WTC11 (cell line): ENCODE measurements at regions not wholly inside any gene's neighbourhood (a gene's known extent, or its start where the extent isn't known, plus 50 kb on each side); places are given as distances from the start of the nearest gene placed in this dataset.
A peak's percentile ranks its signal among the peaks of the same experiment; 100 is the strongest.

Source experiments
- AFF4 ChIP-seq: sonication (generic); formaldehyde crosslinking; IDR thresholded peaks from 2 replicates; pipeline ENCODE4 v1.8.1; 2023; ENCODE audit warnings: mild to moderate bottlenecking, missing genetic modification reagents, borderline replicate concordance
- CTCF ChIP-seq: fragments of 200-600 bp; IDR thresholded peaks from 2 replicates; pipeline ENCODE4 v1.8.0; 2022; ENCODE audit warnings: antibody characterized with exemption
- E2F4 ChIP-seq: sonication (generic); formaldehyde crosslinking; IDR thresholded peaks from 2 replicates; pipeline ENCODE4 v1.8.1; 2022; ENCODE audit warnings: low read depth, mild to moderate bottlenecking, moderate library complexity, missing genetic modification reagents, borderline replicate concordance
- NR2C2 ChIP-seq: sonication (generic); formaldehyde crosslinking; IDR thresholded peaks from 2 replicates; pipeline ENCODE4 v1.8.0; 2022; ENCODE audit warnings: mild to moderate bottlenecking, missing genetic modification reagents
- ZNF138 ChIP-seq: sonication (generic); formaldehyde crosslinking; conservative IDR thresholded peaks from 2 replicates; pipeline ENCODE4 v1.8.1; 2022; ENCODE audit warnings: mild to moderate bottlenecking, moderate library complexity, missing genetic modification reagents
- ZNF671 ChIP-seq: fragments of 250-450 bp; sonication (Bioruptor Pico); IDR thresholded peaks from 2 replicates; pipeline ENCODE4 v1.8.0; 2021; ENCODE audit warnings: mild to moderate bottlenecking
- TF ChIP-seq, protein P1 (sequence below): sonication (generic); formaldehyde crosslinking; IDR thresholded peaks from 2 replicates; pipeline ENCODE4 v1.8.1; 2023; ENCODE audit warnings: mild to moderate bottlenecking, missing genetic modification reagents, moderate library complexity

GRCh38 chr10:80699602-80700039 is 161.9 kb downstream of the SH2D4B start:
- TF ChIP-seq CTCF (peak; percentile 84), AFF4 (no peak), NR2C2 (CRISPR knock-in tag) (no peak), ZNF138 (CRISPR knock-in tag) (no peak), E2F4 (CRISPR knock-in tag) (no peak), ZNF671 (CRISPR knock-in tag) (no peak)
- TF ChIP-seq, protein P1, sequence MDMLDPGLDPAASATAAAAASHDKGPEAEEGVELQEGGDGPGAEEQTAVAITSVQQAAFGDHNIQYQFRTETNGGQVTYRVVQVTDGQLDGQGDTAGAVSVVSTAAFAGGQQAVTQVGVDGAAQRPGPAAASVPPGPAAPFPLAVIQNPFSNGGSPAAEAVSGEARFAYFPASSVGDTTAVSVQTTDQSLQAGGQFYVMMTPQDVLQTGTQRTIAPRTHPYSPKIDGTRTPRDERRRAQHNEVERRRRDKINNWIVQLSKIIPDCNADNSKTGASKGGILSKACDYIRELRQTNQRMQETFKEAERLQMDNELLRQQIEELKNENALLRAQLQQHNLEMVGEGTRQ (CRISPR knock-in tag) = no peak
